NCI-H128 (cell line): ENCODE measurements at regions not wholly inside any gene's neighbourhood (a gene's known extent, or its start where the extent isn't known, plus 50 kb on each side); places are given as distances from the start of the nearest gene placed in this dataset.

ENCODE experiments used
- DNase-seq: peaks from one replicate; lab custom pipeline; 2025; ENCODE audit not compliant: unreplicated experiment; lab: John Stamatoyannopoulos, UW

- no peak for DNase-seq
These were observed 59.8 kb downstream of the SOX11 start for GRCh38 chr2:5751873-5752482.

GRCh38 chr2:5756272-5756671 is 64.1 kb downstream of the SOX11 start:
- no peak for DNase-seq

- no peak for DNase-seq
These were observed 66.2 kb downstream of the SOX11 start for GRCh38 chr2:5758346-5758745.

GRCh38 chr2:5759949-5760348 is 67.8 kb downstream of the SOX11 start:
- DNase-seq: no peak

- DNase-seq: no peak
These were observed 71.3 kb downstream of the SOX11 start for GRCh38 chr2:5763531-5763930.

GRCh38 chr2:5764041-5764440 is 71.9 kb downstream of the SOX11 start:
- DNase-seq: no peak

GRCh38 chr2:5766056-5766455 is 73.9 kb downstream of the SOX11 start:
- no peak for DNase-seq

DNA sequence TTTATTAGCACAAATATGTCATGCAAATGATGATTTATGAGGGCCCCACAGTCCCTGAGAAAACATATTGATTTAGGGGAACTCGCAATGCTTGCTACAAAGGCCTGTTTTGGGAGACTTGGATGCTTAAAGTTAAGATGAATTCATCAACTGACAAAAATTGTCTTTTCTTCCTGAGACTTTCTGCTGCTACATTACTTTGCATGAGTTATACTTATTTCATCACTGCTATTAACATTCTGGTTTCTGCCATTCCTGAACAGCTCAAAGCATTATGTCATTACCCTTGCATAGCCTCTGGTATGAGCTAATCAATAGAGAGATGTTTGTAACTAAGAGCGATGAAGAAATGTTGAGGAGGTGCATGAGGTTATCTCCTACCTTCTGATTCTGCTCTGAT is 74.4 kb downstream of the SOX11 start:
- DNase-seq: no peak

GRCh38 chr2:5777131-5777535 is 84.9 kb downstream of the SOX11 start:
- no peak for DNase-seq

DNA sequence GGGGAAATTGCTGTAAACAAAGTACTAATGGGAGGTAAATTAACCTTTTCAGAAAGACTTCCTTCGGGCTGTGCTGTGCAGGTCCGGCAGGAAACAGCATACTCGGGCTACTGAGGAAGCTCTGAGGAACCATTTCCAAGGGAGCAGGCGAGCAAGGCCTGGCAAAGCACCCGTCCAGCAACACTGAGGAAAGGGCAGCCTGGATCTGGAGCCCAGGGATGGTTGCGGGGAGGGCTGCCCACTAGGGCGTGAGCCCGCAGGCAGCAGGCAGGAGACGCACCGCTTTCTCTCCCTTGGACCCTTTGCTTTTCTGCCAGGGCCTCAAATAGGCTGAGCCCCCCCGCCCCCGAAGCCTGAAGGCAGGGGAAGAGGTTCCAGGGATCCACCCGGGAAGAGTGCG is 89.5 kb downstream of the SOX11 start:
- no peak for DNase-seq

DNA sequence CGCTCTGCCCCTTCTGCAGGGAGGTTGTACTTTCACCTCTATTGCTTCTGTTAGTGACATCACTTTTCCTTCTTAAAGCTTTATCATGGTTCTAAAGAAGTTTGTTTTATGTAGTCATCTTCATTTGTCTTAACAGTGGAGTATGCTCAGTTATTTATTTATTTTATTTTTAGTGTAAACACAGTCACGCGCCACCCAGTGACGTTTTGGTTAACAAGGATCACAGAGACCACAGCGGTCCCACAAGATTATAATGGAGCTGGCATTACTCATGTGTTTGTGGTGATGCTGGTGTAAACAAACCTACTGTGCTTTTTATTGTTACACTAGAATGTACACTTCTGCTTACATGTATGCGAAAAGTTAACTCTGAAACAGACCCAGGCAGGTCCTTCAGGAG is 89.9 kb downstream of the SOX11 start:
- no peak for DNase-seq

- DNase-seq: no peak
These were observed 96.3 kb downstream of the SOX11 start for GRCh38 chr2:5788447-5788846.

GRCh38 chr2:5791371-5791770 is 99.2 kb downstream of the SOX11 start:
- DNase-seq: no peak

- DNase-seq: no peak
These were observed 101.8 kb downstream of the SOX11 start for GRCh38 chr2:5794012-5794411.

DNA sequence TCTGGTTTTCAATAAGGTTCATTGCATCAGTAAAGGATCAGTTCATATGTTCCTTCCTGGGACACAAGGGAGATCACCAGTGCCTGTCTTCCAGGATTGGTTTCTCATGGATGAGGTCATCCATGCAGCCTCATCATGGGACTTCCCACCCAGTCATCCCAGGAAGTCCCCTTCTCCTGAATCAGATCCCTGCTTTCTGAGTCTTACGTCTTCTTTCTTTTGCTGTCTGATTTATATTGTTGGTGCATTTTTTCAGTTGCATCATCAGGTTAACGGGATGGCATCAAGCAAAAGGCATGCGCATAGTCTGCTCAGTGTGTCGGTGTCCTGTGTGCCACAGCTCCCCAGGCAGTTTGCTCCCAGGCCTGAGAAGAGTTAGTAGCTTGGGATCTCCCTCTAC is 105.9 kb downstream of the SOX11 start:
- DNase-seq: no peak

DNA sequence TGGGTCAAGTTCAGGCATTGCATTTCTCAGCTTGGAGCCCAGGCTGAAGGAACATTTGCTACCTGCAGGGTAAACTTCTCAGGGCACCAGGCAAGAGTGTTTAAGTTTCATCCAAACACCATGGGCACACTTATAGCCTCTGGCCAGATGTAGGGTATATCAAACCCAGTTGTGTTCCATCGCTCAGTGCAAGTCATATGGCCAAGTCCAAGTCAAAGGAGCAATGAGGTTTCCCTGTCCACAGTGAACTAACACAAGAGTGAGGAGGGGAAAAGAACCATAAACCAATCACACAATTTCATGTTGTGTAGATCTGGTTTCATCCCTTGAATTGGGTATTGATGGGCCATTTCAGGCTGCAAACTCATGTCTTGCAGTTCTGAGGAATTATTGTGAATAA is 107.2 kb downstream of the SOX11 start:
- no peak for DNase-seq

DNA sequence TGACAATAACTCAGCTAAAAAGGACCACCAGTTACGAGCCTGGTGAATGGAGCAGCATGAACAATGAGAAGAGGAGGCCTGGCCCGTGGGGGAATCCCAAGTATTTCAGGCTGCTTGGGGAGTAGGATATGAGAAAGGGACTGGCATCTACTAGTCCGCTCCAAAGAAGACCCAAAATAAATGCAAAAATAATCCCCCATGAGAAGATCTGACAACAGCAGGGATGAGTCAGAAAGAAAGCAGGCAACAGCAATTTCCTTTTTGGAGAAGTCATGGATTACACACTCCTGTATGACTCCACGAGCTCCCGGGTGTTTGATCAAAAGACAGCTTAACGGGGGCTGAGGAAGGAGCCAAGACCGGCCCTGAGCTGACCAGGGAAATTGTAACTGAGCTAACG is 111.4 kb downstream of the SOX11 start:
- DNase-seq: no peak

DNA sequence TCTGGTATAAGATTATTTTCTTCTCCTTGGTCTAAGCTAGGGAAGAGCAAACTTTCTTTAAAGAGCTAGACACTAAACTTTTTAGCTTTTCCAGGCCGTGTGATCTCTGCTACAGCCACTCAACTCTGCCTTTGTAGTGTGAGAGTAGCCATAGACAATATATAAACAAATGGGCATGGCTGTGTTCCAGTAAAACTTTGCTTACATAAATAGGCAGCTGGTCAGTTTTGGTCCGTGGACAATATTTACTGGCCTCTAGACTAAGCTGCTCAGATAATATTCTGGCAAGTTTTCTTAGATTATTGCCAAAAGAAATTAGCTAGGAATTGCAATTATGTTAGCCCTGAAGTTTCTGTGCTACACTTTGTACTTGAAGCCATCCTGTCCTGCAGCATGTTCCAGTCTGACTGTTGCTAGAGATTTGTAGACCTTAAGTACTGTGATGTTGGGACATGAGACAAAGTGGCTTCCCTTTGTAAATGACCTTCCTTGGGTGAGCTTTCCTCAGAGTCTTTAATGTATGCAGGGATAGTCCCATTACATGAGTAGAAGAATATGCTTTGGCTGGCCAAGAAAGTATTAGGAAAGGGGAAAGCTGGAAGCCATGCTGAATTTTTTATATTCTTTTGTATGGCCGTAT is 126.9 kb downstream of the SOX11 start:
- DNase-seq: no peak

- no peak for DNase-seq
These were observed 131.9 kb downstream of the SOX11 start for GRCh38 chr2:5824126-5824525.

GRCh38 chr2:5825686-5826085 is 133.5 kb downstream of the SOX11 start:
- DNase-seq: no peak

GRCh38 chr2:5826979-5827655 is 134.9 kb downstream of the SOX11 start:
- no peak for DNase-seq

GRCh38 chr2:5834501-5834900 is 142.3 kb downstream of the SOX11 start:
- no peak for DNase-seq

DNA sequence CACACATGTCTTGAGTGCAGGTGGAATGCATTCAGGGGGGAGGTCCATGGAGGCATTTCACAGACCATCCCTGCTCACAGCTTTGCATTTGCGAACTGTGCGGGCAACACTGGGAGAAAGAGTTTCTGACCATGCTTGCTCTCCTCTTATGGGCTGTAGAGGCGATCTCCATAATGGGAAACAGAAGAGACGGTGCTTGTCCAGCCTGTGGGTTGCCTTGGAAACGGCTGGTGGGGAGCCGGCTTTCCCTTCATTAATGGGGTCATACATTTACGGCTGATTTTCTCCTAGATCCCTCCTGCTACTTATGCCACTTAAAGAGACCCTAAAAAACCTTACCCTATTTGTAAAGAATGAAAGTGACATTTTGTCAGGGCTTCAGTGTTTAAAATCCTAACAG is 147.4 kb downstream of the SOX11 start:
- DNase-seq: no peak
